Activated T-helper 1 cell treated with anti-CD3 and anti-CD28 coated beads, Interleukin-12 subunit alpha, Interleukin-12 subunit beta, Interleukin-2, Interleukin-4 antibody, amounts not matched to agents 30 ng/mL and 10 ng/mL and 1 ng/mL, durations not matched to agents 14 hours and 24 hours and 36 hours (primary cell): ENCODE measurements at regions not wholly inside any gene's neighbourhood (a gene's known extent, or its start where the extent isn't known, plus 50 kb on each side); places are given as distances from the start of the nearest gene placed in this dataset.

Experiments
- DNase-seq: peaks from one replicate; pipeline ENCODE4 v3.0.0; 2021; ENCODE audit warnings: low spot score
- H3K27ac Mint-ChIP-seq: one replicate; pipeline ENCODE4 v1.8.0; 2021; ENCODE audit warnings: mild to moderate bottlenecking, mixed read lengths
- H3K27me3 Mint-ChIP-seq: one replicate; pipeline ENCODE4 v1.8.0; 2022; ENCODE audit warnings: mild to moderate bottlenecking, moderate library complexity, mixed read lengths; ENCODE audit not compliant: insufficient read depth
- H3K36me3 Mint-ChIP-seq: one replicate; pipeline ENCODE4 v1.8.0; 2021; ENCODE audit warnings: low read depth, mixed read lengths
- H3K4me1 Mint-ChIP-seq: one replicate; pipeline ENCODE4 v1.8.0; 2021; ENCODE audit warnings: low read depth, mixed read lengths
- H3K4me3 Mint-ChIP-seq: one replicate; pipeline ENCODE4 v1.8.0; 2021; ENCODE audit warnings: mild to moderate bottlenecking, moderate library complexity, mixed read lengths
- H3K9me3 Mint-ChIP-seq: one replicate; pipeline ENCODE4 v1.8.0; 2021; ENCODE audit warnings: mixed read lengths
- intact Hi-C: fragments of 100-400 bp; cut with micrococcal nuclease; formaldehyde crosslinking; loops from one replicate; pipeline ENCODE4 v1.15.1; 2024

GRCh38 chr12:54701940-54702592 lies 53.9 kb upstream of the DCD start:
- intact Hi-C loops: loop anchor here (1.0 to 2.0 kb wide), 6 partner anchors 47 to 441 kb away; partner anchors contain the start of gene MUCL1
- no peak overlapping the region for H3K27ac Mint-ChIP-seq
- H3K27me3 Mint-ChIP-seq: peaks cover 10% of the 10 kb centered on the region
- no peak overlapping the region for H3K4me3 Mint-ChIP-seq
- H3K9me3 Mint-ChIP-seq: no peaks in the 10 kb centered on the region
- no peak for DNase-seq
- H3K36me3 Mint-ChIP-seq: no peaks in the 10 kb centered on the region
- no peaks in the 10 kb centered on the region for H3K4me1 Mint-ChIP-seq

GRCh38 chr12:54700849-54701248 lies 52.7 kb upstream of the DCD start:
- peaks cover 8% of the 10 kb centered on the region for H3K27me3 Mint-ChIP-seq
- DNase-seq: no peak
- no peaks in the 10 kb centered on the region for H3K9me3 Mint-ChIP-seq
- intact Hi-C loops: no loop called here
- H3K4me3 Mint-ChIP-seq: no peak overlapping the region
- no peak overlapping the region for H3K27ac Mint-ChIP-seq
- H3K4me1 Mint-ChIP-seq: no peaks in the 10 kb centered on the region
- no peaks in the 10 kb centered on the region for H3K36me3 Mint-ChIP-seq

GRCh38 chr12:54700301-54700700 lies 52.1 kb upstream of the DCD start:
- peaks cover 7% of the 10 kb centered on the region for H3K27me3 Mint-ChIP-seq
- no peaks in the 10 kb centered on the region for H3K4me1 Mint-ChIP-seq
- no peak for DNase-seq
- H3K4me3 Mint-ChIP-seq: no peak overlapping the region
- H3K9me3 Mint-ChIP-seq: no peaks in the 10 kb centered on the region
- intact Hi-C loops: no loop called here
- H3K36me3 Mint-ChIP-seq: no peaks in the 10 kb centered on the region
- H3K27ac Mint-ChIP-seq: no peak overlapping the region
